ENCODE measurements at regions not wholly inside any gene's neighbourhood (a gene's known extent, or its start where the extent isn't known, plus 50 kb on each side); places are given as distances from the start of the nearest gene placed in this dataset.

DNA sequence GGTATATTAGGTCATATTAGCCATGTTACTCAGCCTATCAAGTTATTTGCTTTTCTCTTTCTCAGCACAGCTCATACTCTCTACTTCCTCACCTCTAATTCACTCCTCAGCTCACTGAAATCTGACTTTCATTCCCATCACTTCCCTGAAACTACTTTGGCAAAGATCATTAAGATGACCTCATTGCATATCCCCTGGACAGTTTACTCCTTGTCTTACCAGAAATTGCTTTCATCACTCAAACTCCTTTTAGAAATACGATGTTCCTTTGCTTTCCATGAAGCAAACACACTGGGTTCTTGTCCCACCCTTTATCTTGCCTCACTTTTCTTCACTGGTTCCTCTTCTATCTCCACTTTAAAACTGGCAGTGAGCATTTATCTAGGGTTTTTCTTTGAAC lies 354.4 kb downstream of the TUSC7 start:
- TF ChIP-seq, protein P1, sequence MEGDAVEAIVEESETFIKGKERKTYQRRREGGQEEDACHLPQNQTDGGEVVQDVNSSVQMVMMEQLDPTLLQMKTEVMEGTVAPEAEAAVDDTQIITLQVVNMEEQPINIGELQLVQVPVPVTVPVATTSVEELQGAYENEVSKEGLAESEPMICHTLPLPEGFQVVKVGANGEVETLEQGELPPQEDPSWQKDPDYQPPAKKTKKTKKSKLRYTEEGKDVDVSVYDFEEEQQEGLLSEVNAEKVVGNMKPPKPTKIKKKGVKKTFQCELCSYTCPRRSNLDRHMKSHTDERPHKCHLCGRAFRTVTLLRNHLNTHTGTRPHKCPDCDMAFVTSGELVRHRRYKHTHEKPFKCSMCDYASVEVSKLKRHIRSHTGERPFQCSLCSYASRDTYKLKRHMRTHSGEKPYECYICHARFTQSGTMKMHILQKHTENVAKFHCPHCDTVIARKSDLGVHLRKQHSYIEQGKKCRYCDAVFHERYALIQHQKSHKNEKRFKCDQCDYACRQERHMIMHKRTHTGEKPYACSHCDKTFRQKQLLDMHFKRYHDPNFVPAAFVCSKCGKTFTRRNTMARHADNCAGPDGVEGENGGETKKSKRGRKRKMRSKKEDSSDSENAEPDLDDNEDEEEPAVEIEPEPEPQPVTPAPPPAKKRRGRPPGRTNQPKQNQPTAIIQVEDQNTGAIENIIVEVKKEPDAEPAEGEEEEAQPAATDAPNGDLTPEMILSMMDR (IDR thresholded peaks at IDR 0.05): no peak
- Mint-ChIP-seq H3K36me3 (ENCODE audit: low read depth) (no peaks in the 10 kb centered on the region), H3K4me1 (peaks cover 6% of the 10 kb centered on the region), H3K27me3 (ENCODE audit: low read depth, poor library complexity) (no peaks in the 10 kb centered on the region), H3K9me3 (no peaks in the 10 kb centered on the region), H3K4me3 (no peak overlapping the region), H3K27ac (no peak overlapping the region)
- DNase-seq: no peak

DNA sequence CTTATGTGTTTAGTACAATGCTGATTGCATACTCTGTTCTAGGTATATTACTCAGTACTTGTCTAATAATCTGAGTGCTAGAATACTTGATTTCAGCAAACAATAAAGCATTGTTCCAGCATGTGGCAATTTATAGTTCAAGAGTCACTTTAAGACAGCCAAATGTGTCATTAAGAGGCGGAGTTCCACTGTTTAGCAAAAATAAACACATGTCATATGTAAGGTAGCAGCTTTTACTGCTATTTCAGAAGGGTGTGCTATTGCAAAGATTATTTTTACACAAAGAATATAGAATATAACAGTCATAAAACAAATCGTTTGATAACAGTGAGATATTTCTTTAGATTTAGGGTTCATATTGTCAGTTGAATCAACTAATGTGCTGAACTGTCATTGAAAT lies 358.7 kb downstream of the TUSC7 start:
- TF ChIP-seq, protein P1 (IDR thresholded peaks at IDR 0.05): no peak
- H3K9me3 Mint-ChIP-seq: no peaks in the 10 kb centered on the region
- no peaks in the 10 kb centered on the region for H3K27me3 Mint-ChIP-seq (ENCODE audit: low read depth, poor library complexity)
- no peak overlapping the region for H3K4me3 Mint-ChIP-seq
- H3K4me1 Mint-ChIP-seq: no peaks in the 10 kb centered on the region
- H3K36me3 Mint-ChIP-seq (ENCODE audit: low read depth): no peaks in the 10 kb centered on the region
- H3K27ac Mint-ChIP-seq: no peak overlapping the region
- DNase-seq: no peak

DNA sequence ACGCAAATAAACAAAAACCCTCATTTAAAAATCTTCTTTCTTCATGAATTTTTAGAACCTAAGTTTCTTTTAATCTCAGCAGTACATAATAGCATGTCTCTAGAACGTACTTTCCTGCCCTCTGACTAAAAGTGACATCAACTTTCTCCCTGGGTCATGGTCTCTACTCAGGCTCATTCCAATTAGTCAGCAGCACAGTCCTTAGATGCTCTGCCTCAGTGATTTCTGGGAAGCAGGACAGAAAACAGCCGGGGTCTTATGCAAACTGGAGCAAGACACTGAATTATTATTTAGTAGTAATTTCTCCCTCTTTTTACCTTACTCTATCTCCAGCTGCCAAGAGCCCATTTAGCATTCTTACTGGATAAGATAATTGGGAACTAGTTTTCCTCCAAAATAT lies 365.2 kb downstream of the TUSC7 start:
- Mint-ChIP-seq H3K4me3 (no peak overlapping the region), H3K9me3 (no peaks in the 10 kb centered on the region), H3K36me3 (ENCODE audit: low read depth) (no peaks in the 10 kb centered on the region), H3K27me3 (ENCODE audit: low read depth, poor library complexity) (peaks cover 3% of the 10 kb centered on the region), H3K4me1 (no peaks in the 10 kb centered on the region), H3K27ac (no peak overlapping the region)
- TF ChIP-seq, protein P1 (IDR thresholded peaks at IDR 0.05): no peak
- DNase-seq: no peak

DNA sequence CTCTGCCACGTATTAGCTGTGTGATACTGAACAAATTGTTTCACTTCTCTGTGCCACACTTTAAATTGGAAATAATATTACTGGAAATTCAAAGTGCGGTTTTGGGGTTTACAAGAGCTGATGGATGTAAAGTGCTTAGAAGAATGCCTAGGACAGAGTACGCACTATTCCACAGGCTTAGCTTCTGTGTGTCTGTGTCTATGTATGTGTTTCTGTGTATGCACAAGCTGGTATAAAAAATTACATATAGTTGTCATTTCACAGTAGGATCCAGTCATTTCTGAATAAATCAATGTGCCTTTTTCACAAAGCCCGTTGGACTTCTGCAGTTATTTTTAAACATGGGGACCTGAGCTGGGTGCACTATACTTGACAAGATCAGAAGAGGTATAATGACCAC lies 370.4 kb downstream of the TUSC7 start:
- Mint-ChIP-seq H3K4me3 (no peak overlapping the region), H3K4me1 (no peaks in the 10 kb centered on the region), H3K36me3 (ENCODE audit: low read depth) (no peaks in the 10 kb centered on the region), H3K27me3 (ENCODE audit: low read depth, poor library complexity) (peaks cover 3% of the 10 kb centered on the region), H3K27ac (no peak overlapping the region), H3K9me3 (no peaks in the 10 kb centered on the region)
- TF ChIP-seq, protein P1 (IDR thresholded peaks at IDR 0.05): no peak
- no peak for DNase-seq

DNA sequence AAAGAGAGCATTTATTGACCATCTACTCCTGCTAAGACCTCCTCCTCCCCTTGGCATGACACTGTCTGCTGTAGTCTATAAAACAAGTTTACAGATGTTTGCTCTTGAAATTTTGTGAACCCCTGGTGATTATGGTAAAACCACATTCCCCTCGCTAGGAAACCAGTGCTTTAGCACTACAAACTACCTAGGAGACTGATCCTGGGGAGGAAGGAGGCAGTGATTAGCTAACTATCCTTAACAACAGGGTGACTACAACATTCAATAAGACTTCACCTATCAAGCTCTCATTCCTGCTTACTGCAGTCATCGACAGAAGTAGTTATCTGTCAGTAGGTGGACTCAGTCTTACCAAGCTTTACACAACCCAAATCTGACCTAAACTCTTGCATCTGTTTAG lies 371.3 kb downstream of the TUSC7 start:
- Mint-ChIP-seq H3K36me3 (ENCODE audit: low read depth) (no peaks in the 10 kb centered on the region), H3K27me3 (ENCODE audit: low read depth, poor library complexity) (peaks cover 3% of the 10 kb centered on the region), H3K4me1 (no peaks in the 10 kb centered on the region), H3K27ac (no peak overlapping the region), H3K9me3 (no peaks in the 10 kb centered on the region), H3K4me3 (no peak overlapping the region)
- TF ChIP-seq, protein P1 (IDR thresholded peaks at IDR 0.05): no peak
- DNase-seq: no peak

DNA sequence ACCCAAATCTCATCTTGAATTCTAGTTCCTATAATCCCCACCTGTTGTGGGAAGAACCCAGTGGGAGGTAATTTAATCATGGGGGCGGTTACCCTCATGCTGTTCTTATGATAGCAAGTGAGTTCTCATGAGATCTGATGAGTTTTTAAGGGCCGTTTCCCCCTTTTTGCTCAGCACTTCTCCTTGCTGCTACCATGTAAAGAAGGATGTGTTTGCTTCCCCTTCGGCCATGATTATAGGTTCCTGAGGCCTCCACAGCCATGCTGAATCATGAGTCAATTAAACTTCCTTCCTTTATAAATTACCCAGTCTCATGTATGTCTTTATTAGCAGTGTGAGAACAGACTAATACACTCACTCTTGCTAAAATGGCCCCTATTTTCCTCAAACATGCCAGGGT lies 374.7 kb downstream of the TUSC7 start:
- Mint-ChIP-seq H3K27ac (no peak overlapping the region), H3K4me3 (no peak overlapping the region), H3K9me3 (no peaks in the 10 kb centered on the region), H3K27me3 (ENCODE audit: low read depth, poor library complexity) (peaks cover 3% of the 10 kb centered on the region), H3K36me3 (ENCODE audit: low read depth) (no peaks in the 10 kb centered on the region), H3K4me1 (no peaks in the 10 kb centered on the region)
- TF ChIP-seq, protein P1 (IDR thresholded peaks at IDR 0.05): no peak
- DNase-seq: no peak

Measured in nephron progenitor cell (in vitro differentiated cells).